ENCODE measurements at regions not wholly inside any gene's neighbourhood (a gene's known extent, or its start where the extent isn't known, plus 50 kb on each side); places are given as distances from the start of the nearest gene placed in this dataset.

GRCh38 chr3:66615643-66616301 lies 115.0 kb upstream of the LRIG1 start:
- intact Hi-C loops (cut with DNase I; ENCODE audit: low total_unique reads): no loop called here
- no peaks in the 10 kb centered on the region for H3K36me3 ChIP-seq
- no peaks in the 10 kb centered on the region for H3K4me1 ChIP-seq
- peaks cover 0 to 4% (median 0%) of the 10 kb centered on the region in 7 donors for H3K27me3 ChIP-seq (replicated peaks in 1 of 7)
- no peaks in the 10 kb centered on the region for H3K9me3 ChIP-seq
- no peak overlapping the region for H3K27ac ChIP-seq
- no peak overlapping the region for H3K4me3 ChIP-seq
- TF ChIP-seq POLR2AphosphoS5 (IDR thresholded peaks at IDR 0.05) (no peak), CTCF (IDR thresholded peaks at IDR 0.05 in 8 of 11, conservative IDR thresholded peaks at IDR 0.05 in 3 of 11) (no peak), POLR2A (IDR thresholded peaks at IDR 0.05) (no peak)
- 80 to 87% (median 86%) methylated on average over 5 of the region's 5 CpGs for WGBS, 5 donors
- DNase-seq: no peak

- no peaks in the 10 kb centered on the region for H3K27me3 ChIP-seq (replicated peaks in 1 of 7)
- no peaks in the 10 kb centered on the region for H3K4me1 ChIP-seq
- H3K4me3 ChIP-seq: no peak overlapping the region
- no peaks in the 10 kb centered on the region for H3K9me3 ChIP-seq
- H3K36me3 ChIP-seq: no peaks in the 10 kb centered on the region
- no peak for TF ChIP-seq POLR2AphosphoS5 (IDR thresholded peaks at IDR 0.05)
- no peak for TF ChIP-seq POLR2A (IDR thresholded peaks at IDR 0.05)
- no peak for TF ChIP-seq CTCF (IDR thresholded peaks at IDR 0.05 in 8 of 11, conservative IDR thresholded peaks at IDR 0.05 in 3 of 11)
- no peak for DNase-seq
- intact Hi-C loops (cut with DNase I; ENCODE audit: low total_unique reads): no loop called here
- 71 to 89% (median 83%) methylated on average over 2 of the region's 2 CpGs for WGBS, 5 donors
- no peak overlapping the region for H3K27ac ChIP-seq
Observed at GRCh38 chr3:66617351-66617750, 116.5 kb upstream of the LRIG1 start.

DNA sequence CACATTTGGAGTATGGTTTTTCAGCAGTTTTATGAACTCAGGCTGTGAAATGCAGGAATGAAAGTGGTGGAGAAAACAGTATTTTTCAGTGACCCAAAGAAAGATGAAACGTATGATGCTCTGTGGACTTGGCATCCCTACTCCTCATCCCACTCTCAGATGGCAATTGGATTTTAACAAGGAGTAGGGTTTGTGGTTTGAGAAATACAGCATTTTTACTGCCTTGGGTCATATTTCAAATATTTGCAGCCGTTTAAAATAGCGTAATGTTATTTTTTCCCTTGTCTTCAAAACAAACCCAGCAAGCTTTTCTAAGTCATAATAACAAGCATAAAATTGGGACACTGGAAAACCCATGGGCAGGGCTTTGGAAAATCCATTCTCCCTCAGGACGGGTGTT lies 117.2 kb upstream of the LRIG1 start:
- Histone ChIP-seq H3K27ac (no peak overlapping the region), H3K27me3 (replicated peaks in 1 of 7) (no peaks in the 10 kb centered on the region), H3K4me1 (no peaks in the 10 kb centered on the region), H3K36me3 (no peaks in the 10 kb centered on the region), H3K4me3 (no peak overlapping the region), H3K9me3 (no peaks in the 10 kb centered on the region)
- 76 to 83% (median 81%) methylated on average over 4 of the region's 4 CpGs for WGBS, 5 donors
- intact Hi-C loops (cut with DNase I; ENCODE audit: low total_unique reads): no loop called here
- no peak for TF ChIP-seq POLR2A (IDR thresholded peaks at IDR 0.05)
- no peak for TF ChIP-seq POLR2AphosphoS5 (IDR thresholded peaks at IDR 0.05)
- DNase-seq: no peak

DNA sequence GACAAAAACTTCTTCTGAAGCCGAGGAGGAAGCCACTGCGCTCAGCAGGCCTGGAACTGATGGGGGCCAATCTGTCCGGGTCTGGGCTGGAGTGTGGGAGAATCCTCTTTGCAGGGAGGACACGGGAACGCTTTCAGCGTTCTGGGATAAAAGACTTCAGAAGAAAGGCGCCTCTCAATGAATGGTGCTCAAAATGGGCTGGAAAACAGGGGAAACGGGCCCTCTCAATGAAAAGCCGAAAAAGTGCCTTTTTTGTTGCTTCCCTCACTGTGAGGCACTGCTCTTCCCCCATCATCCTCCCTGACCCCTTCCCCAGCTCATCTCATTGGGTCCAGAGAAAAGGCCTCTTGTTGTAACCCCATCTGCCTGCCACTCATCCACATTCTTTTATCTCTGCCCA lies 119.5 kb upstream of the LRIG1 start:
- intact Hi-C loops (cut with DNase I; ENCODE audit: low total_unique reads): no loop called here
- 81 to 93% (median 90%) methylated on average over 9 of the region's 9 CpGs for WGBS, 5 donors
- Histone ChIP-seq H3K9me3 (no peaks in the 10 kb centered on the region), H3K4me1 (no peaks in the 10 kb centered on the region), H3K36me3 (no peaks in the 10 kb centered on the region), H3K27ac (no peak overlapping the region), H3K4me3 (no peak overlapping the region), H3K27me3 (replicated peaks in 1 of 7) (no peaks in the 10 kb centered on the region)
- DNase-seq: no peak
- TF ChIP-seq POLR2A (IDR thresholded peaks at IDR 0.05): no peak
- no peak for TF ChIP-seq CTCF (IDR thresholded peaks at IDR 0.05 in 8 of 11, conservative IDR thresholded peaks at IDR 0.05 in 3 of 11)
- TF ChIP-seq POLR2AphosphoS5 (IDR thresholded peaks at IDR 0.05): no peak

All from spleen (tissue), 11 donors.